ENCODE measurements at regions not wholly inside any gene's neighbourhood (a gene's known extent, or its start where the extent isn't known, plus 50 kb on each side); places are given as distances from the start of the nearest gene placed in this dataset.

- Histone ChIP-seq H3K79me2 (ENCODE audit: insufficient read depth, low read length) (no peaks in the 10 kb centered on the region), H3K36me3 (ENCODE audit: insufficient read depth, low read length) (no peaks in the 10 kb centered on the region), H3K4me2 (ENCODE audit: insufficient read depth, low read length) (no peak overlapping the region), H3K4me1 (ENCODE audit: insufficient read depth, low read length) (no peaks in the 10 kb centered on the region), H3K9me3 (ENCODE audit: insufficient read depth, low read length, severe bottlenecking) (no peaks in the 10 kb centered on the region), H3K27me3 (ENCODE audit: insufficient read depth, low read length, poor library complexity) (no peaks in the 10 kb centered on the region), H2AFZ (ENCODE audit: low read depth, low read length) (no peak overlapping the region), H3K27ac (ENCODE audit: low read length) (no peak overlapping the region), H4K20me1 (ENCODE audit: insufficient read depth, low read length) (no peaks in the 10 kb centered on the region), H3K9ac (ENCODE audit: low read depth, low read length) (no peak overlapping the region), H3K4me3 (ENCODE audit: low read depth in 1 of 2, low read length in 2 of 2) (no peak overlapping the region)
- TF ChIP-seq CTCF (IDR thresholded peaks at IDR 0.05; ENCODE audit: borderline replicate concordance, extremely low read depth, low read length, poor library complexity, severe bottlenecking) (no peak), EZH2 (IDR thresholded peaks at IDR 0.05; ENCODE audit: borderline replicate concordance, low read depth, low read length, severe bottlenecking) (no peak)
- ATAC-seq (ENCODE audit: insufficient read depth, low read depth) = no peak
- no peak for DNase-seq
Observed at GRCh38 chr6:56357616-56358373, 110.4 kb upstream of the COL21A1 start.

DNA sequence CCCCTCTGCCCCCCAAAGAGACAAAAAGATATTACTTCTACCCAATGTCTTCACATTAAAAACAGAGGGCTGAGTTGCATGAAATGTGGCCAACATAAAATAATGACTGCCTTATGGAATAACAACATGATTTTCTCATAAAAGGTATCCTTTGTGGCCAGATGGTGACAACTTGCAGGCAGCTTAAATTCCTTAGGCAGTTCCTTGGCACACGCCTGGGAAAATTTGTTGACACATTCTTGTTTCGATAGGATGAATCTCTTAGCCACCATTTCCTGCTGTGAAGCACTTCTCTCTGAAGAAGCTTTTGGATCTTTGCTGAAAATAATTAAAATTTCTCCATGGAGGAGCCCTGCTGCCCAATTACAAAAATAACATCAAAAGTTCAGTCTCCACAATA is 109.0 kb upstream of the COL21A1 start:
- ATAC-seq (ENCODE audit: insufficient read depth, low read depth) = no peak
- no peak overlapping the region for H3K4me3 ChIP-seq (ENCODE audit: low read depth in 1 of 2, low read length in 2 of 2)

GRCh38 chr6:56353860-56354259 is 106.5 kb upstream of the COL21A1 start:
- Histone ChIP-seq H3K36me3 (ENCODE audit: insufficient read depth, low read length) (no peaks in the 10 kb centered on the region), H3K27me3 (ENCODE audit: insufficient read depth, low read length, poor library complexity) (no peaks in the 10 kb centered on the region), H3K4me1 (ENCODE audit: insufficient read depth, low read length) (no peaks in the 10 kb centered on the region), H3K4me3 (ENCODE audit: low read depth in 1 of 2, low read length in 2 of 2) (no peak overlapping the region), H3K4me2 (ENCODE audit: insufficient read depth, low read length) (no peak overlapping the region), H4K20me1 (ENCODE audit: insufficient read depth, low read length) (no peaks in the 10 kb centered on the region), H3K9me3 (ENCODE audit: insufficient read depth, low read length, severe bottlenecking) (no peaks in the 10 kb centered on the region), H3K9ac (ENCODE audit: low read depth, low read length) (no peak overlapping the region), H3K27ac (ENCODE audit: low read length) (no peak overlapping the region), H2AFZ (ENCODE audit: low read depth, low read length) (no peak overlapping the region), H3K79me2 (ENCODE audit: insufficient read depth, low read length) (no peaks in the 10 kb centered on the region)
- no peak for TF ChIP-seq CTCF (IDR thresholded peaks at IDR 0.05; ENCODE audit: borderline replicate concordance, extremely low read depth, low read length, poor library complexity, severe bottlenecking)
- no peak for TF ChIP-seq EZH2 (IDR thresholded peaks at IDR 0.05; ENCODE audit: borderline replicate concordance, low read depth, low read length, severe bottlenecking)
- ATAC-seq (ENCODE audit: insufficient read depth, low read depth) (no peak), DNase-seq (no peak)

More for the DNA sequence above, 109.0 kb upstream of the COL21A1 start:
- Histone ChIP-seq H3K27ac (ENCODE audit: low read length) (no peak overlapping the region), H3K4me1 (ENCODE audit: insufficient read depth, low read length) (no peaks in the 10 kb centered on the region), H3K9me3 (ENCODE audit: insufficient read depth, low read length, severe bottlenecking) (no peaks in the 10 kb centered on the region), H3K79me2 (ENCODE audit: insufficient read depth, low read length) (no peaks in the 10 kb centered on the region), H3K27me3 (ENCODE audit: insufficient read depth, low read length, poor library complexity) (no peaks in the 10 kb centered on the region), H3K4me2 (ENCODE audit: insufficient read depth, low read length) (no peak overlapping the region), H3K36me3 (ENCODE audit: insufficient read depth, low read length) (no peaks in the 10 kb centered on the region), H4K20me1 (ENCODE audit: insufficient read depth, low read length) (no peaks in the 10 kb centered on the region), H2AFZ (ENCODE audit: low read depth, low read length) (no peak overlapping the region), H3K9ac (ENCODE audit: low read depth, low read length) (no peak overlapping the region)
- no peak for DNase-seq
- TF ChIP-seq CTCF (IDR thresholded peaks at IDR 0.05; ENCODE audit: borderline replicate concordance, extremely low read depth, low read length, poor library complexity, severe bottlenecking) (no peak), EZH2 (IDR thresholded peaks at IDR 0.05; ENCODE audit: borderline replicate concordance, low read depth, low read length, severe bottlenecking) (no peak)
